GM12872 (cell line): ENCODE measurements at regions not wholly inside any gene's neighbourhood (a gene's known extent, or its start where the extent isn't known, plus 50 kb on each side); places are given as distances from the start of the nearest gene placed in this dataset.
A peak's percentile ranks its signal among the peaks of the same experiment; 100 is the strongest.

ENCODE experiments used
- TF ChIP-seq, protein P1 (sequence below): IDR thresholded peaks from 3 replicates; pipeline ENCODE4 v1.5.1; 2011; ENCODE audit warnings: low read depth, mild to moderate bottlenecking, low read length, moderate library complexity; ENCODE audit not compliant: insufficient read depth

DNA sequence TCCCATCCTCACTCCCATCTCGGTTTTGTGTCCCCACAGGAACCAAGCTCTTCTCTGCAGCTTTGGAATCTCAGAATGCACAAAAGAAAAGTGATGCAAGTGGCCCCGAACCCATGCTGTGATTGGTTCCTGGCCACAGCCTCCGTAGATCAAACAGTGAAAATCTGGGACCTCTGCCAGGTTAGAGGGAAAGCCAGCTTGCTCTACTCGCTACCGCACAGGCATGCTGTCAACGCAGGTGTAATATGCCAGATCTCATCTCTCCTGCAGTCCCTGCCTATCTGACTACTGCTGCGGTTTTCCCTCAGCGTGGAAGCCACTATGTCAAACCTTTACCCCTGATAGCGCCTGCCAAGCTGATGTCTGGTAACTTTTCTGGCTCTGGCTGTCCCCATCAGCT, 200.5 kb upstream of the LRRC4C start:
- TF ChIP-seq, protein P1, sequence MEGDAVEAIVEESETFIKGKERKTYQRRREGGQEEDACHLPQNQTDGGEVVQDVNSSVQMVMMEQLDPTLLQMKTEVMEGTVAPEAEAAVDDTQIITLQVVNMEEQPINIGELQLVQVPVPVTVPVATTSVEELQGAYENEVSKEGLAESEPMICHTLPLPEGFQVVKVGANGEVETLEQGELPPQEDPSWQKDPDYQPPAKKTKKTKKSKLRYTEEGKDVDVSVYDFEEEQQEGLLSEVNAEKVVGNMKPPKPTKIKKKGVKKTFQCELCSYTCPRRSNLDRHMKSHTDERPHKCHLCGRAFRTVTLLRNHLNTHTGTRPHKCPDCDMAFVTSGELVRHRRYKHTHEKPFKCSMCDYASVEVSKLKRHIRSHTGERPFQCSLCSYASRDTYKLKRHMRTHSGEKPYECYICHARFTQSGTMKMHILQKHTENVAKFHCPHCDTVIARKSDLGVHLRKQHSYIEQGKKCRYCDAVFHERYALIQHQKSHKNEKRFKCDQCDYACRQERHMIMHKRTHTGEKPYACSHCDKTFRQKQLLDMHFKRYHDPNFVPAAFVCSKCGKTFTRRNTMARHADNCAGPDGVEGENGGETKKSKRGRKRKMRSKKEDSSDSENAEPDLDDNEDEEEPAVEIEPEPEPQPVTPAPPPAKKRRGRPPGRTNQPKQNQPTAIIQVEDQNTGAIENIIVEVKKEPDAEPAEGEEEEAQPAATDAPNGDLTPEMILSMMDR, result no peak

DNA sequence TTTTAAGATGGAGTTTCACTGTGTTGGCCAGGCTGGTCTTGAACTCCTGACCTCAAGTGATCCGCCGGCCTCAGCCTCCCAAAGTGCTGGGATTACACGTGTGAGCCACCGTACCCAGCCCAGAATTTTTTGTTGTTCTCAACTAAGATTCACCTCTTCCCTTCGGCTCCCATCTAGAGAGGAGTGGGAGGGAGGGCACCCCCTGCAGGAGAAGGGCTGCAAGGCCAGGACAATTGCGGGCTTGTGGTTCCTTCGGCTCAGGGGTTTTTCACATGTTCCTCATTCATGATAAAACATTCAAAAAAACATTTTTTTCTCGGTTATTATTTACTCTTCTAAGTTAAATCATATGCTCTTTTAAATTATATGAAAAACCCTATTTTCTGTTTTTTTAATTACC, 201.1 kb upstream of the LRRC4C start:
- TF ChIP-seq, protein P1, result peak; percentile 32; the same call in 2 of the 3 replicates

DNA sequence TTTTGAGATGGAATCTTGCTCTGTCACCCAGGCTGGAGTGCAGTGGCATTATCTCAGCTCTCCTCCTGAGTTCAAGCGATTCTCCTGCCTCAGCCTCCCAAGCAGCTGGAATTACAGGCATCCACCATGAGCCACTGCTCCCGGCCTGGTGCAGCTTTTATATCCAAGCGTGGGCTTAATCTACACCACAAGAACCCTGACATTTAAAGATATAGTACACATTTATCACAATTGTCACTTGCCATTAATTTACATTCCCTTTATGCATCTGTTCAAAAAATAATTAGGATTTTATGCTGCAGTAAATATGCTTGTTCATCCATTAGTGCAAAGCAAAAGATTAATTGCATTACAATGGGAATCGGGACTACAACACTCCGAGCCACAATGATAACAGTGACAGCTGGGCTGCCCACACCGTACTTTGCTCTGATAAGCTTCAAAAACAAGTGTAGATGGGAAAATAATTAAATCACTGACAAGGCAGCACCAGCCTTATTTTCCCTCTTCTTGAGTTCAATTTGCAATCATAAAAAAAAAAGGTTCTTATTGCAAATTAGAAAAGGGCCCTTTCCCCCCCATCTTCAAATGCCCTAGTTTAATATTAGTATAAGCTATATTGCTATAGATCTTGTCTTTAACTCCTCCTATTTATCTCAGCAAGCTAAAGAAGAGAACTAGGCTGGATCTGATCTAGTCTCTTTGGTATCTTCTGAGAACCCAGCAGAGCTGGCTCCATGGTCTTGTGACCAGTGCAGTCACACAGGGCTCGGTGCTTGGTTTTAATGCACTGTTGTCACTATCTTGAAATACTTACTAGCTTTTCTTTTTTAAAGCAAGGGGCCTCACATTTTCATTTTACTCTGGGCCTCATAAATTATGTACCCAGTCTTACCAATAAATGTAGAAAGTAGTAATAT, 206.2 kb upstream of the LRRC4C start:
- TF ChIP-seq, protein P1, result no peak

DNA sequence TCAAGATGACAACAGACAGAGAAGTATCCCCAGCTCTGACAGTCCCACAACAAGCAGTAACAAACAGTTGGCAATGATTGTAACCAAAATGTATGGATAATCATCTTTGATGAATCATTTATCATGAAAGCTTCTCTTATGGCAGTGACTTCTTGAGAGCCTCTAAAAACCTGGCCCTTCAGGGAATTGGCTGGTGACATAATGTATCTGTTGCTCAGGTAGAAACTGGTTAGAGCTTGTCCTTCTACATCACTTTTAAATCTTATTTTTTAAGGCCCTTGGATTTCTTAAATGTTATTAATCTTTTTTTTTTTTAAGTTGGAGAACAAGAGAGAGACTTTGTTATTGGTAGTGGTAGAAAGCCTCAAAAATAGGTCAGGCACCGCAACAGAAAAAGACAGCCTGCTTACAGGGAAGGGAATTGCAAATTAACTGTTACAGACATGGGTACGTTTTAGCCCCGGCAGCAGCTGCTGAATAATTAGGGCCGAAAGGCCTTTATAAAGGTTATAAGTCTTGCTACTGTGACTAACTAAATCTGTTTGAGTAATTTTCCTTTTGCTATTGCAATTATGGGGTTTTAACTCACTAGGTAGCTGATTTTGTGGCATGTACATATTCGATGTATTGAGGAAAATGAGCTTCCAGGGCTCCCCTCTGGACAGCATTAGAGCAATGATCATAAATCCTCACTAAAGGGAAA, 207.7 kb upstream of the LRRC4C start:
- TF ChIP-seq, protein P1, result no peak

DNA sequence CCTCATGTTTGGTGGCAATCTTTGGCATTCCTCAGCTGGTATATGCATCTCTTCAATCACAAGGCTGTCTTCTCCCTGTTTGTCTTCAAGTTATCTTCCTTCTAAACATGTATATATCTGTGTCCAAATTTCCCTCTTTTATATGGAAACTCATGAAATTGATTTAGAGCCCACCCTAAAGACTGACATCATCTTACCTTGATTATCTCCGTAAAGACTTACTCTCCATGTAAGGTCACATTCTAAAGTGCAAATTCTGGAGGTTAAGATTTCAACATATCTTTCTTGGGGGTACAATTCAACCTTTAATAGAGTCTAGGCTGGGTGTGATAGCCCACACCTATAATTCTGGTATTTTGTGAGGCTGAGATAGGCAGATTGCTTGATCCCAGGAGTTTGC, 215.8 kb upstream of the LRRC4C start:
- TF ChIP-seq, protein P1, result no peak

DNA sequence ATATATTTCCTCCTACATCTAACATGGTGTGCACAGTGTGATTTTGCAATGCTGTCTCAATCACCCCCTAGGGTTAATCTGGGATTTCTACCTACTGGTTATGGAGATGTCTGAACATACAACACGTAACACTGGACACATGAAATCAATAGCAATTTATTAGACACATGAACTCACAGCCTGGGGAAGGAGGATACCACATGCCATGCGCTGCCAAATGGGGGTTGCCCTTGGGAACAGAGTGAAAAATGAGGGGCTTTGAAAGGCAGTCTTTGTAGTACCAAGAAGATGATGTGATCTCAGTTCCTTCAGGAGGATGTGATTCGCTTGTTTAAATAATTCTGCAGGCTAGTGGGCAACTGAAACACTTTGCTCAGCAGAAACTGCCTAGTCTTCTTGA, 253.6 kb upstream of the LRRC4C start:
- TF ChIP-seq, protein P1, result no peak

DNA sequence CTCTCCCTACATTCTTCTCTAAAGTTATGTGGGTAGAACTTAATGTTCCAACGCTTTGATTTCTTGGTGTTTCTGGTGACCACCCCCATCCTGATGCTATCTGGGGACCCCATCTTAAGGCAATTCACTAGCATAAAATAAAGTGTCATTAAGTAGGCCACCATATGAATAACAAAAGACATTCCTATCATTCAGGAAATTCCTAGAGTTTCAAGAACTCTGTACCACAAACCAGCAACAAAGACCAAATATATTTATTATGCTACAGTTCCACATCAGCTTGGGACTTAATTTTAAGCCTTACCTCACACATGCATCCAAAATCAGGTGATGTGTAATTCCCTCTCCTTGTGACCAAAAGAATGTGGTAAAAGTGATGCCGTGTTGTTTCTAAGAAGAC, 254.6 kb upstream of the LRRC4C start:
- TF ChIP-seq, protein P1, result no peak
